ACC112 (cell line): ENCODE measurements at regions not wholly inside any gene's neighbourhood (a gene's known extent, or its start where the extent isn't known, plus 50 kb on each side); places are given as distances from the start of the nearest gene placed in this dataset.
A peak's percentile ranks its signal among the peaks of the same experiment; 100 is the strongest.

Experiments used
- H2AFZ ChIP-seq: fragments of 200-600 bp; sonication (generic); one replicate; pipeline ENCODE4 v1.6.0; 2017; ENCODE audit warnings: antibody characterized with exemption, low read length; ENCODE audit not compliant: unreplicated experiment
- H3K27ac ChIP-seq: fragments of 200-600 bp; sonication (generic); 2 replicates; pipeline ENCODE4 v1.5.1; 2014; ENCODE audit warnings: low read depth, mild to moderate bottlenecking, antibody characterized with exemption, low read length, moderate library complexity
- H3K27me3 ChIP-seq: fragments of 200-600 bp; sonication (generic); 2 replicates; pipeline ENCODE4 v1.6.1; 2014; ENCODE audit warnings: mild to moderate bottlenecking, antibody characterized with exemption, low read length, moderate library complexity, mixed read lengths; ENCODE audit not compliant: insufficient read depth
- H3K36me3 ChIP-seq: fragments of 200-600 bp; sonication (generic); 2 replicates; pipeline ENCODE4 v1.6.1; 2016; ENCODE audit warnings: mild to moderate bottlenecking, antibody characterized with exemption, low read length, moderate library complexity, mixed read lengths; ENCODE audit not compliant: insufficient read depth
- H3K4me1 ChIP-seq: fragments of 200-600 bp; sonication (generic); one replicate; pipeline ENCODE4 v1.6.1; 2016; ENCODE audit warnings: low read length, mixed read lengths; ENCODE audit not compliant: insufficient read depth, unreplicated experiment, control insufficient read depth
- H3K4me3 ChIP-seq: fragments of 200-600 bp; sonication (generic); 2 replicates; pipeline ENCODE4 v1.5.1; 2014; ENCODE audit warnings: mild to moderate bottlenecking, low read depth, low read length
- H3K79me2 ChIP-seq: fragments of 200-600 bp; sonication (generic); one replicate; pipeline ENCODE4 v1.6.0; 2016; ENCODE audit warnings: low read length; ENCODE audit not compliant: control insufficient read depth, unreplicated experiment, insufficient read depth

- Histone ChIP-seq H3K79me2 (no peaks in the 10 kb centered on the region), H3K36me3 (no peaks in the 10 kb centered on the region), H3K4me1 (no peaks in the 10 kb centered on the region), H3K4me3 (no peak overlapping the region), H3K27ac (no peak overlapping the region), H2AFZ (peak overlapping the region; percentile 81), H3K27me3 (no peaks in the 10 kb centered on the region)
Measured at GRCh38 chr1:192010406-192010805, 147.9 kb upstream of the RGS18 start.

- no peak overlapping the region for H2AFZ ChIP-seq
- H3K27me3 ChIP-seq, result no peaks in the 10 kb centered on the region
Measured at GRCh38 chr1:192011525-192011924, 146.7 kb upstream of the RGS18 start.

GRCh38 chr1:192022827-192023226 is 135.4 kb upstream of the RGS18 start:
- Histone ChIP-seq H3K4me1 (no peaks in the 10 kb centered on the region), H3K27me3 (no peaks in the 10 kb centered on the region), H3K4me3 (no peak overlapping the region), H3K79me2 (no peaks in the 10 kb centered on the region), H2AFZ (no peak overlapping the region), H3K27ac (no peak overlapping the region), H3K36me3 (no peaks in the 10 kb centered on the region)

More at GRCh38 chr1:192011525-192011924, 146.7 kb upstream of the RGS18 start:
- Histone ChIP-seq H3K4me3 (no peak overlapping the region), H3K4me1 (no peaks in the 10 kb centered on the region), H3K36me3 (no peaks in the 10 kb centered on the region), H3K79me2 (no peaks in the 10 kb centered on the region), H3K27ac (no peak overlapping the region)

- Histone ChIP-seq H3K36me3 (no peaks in the 10 kb centered on the region), H2AFZ (no peak overlapping the region), H3K4me1 (no peaks in the 10 kb centered on the region), H3K4me3 (no peak overlapping the region), H3K27me3 (no peaks in the 10 kb centered on the region), H3K27ac (no peak overlapping the region), H3K79me2 (no peaks in the 10 kb centered on the region)
Measured at GRCh38 chr1:192024881-192025280, 133.4 kb upstream of the RGS18 start.

GRCh38 chr1:192038567-192038966 is 119.7 kb upstream of the RGS18 start:
- Histone ChIP-seq H3K27me3 (no peaks in the 10 kb centered on the region), H3K79me2 (no peaks in the 10 kb centered on the region), H2AFZ (no peak overlapping the region), H3K4me1 (no peaks in the 10 kb centered on the region), H3K36me3 (no peaks in the 10 kb centered on the region), H3K27ac (no peak overlapping the region), H3K4me3 (no peak overlapping the region)

- Histone ChIP-seq H3K79me2 (no peaks in the 10 kb centered on the region), H2AFZ (no peak overlapping the region), H3K27me3 (no peaks in the 10 kb centered on the region), H3K36me3 (no peaks in the 10 kb centered on the region), H3K27ac (no peak overlapping the region), H3K4me1 (no peaks in the 10 kb centered on the region), H3K4me3 (no peak overlapping the region)
Measured at GRCh38 chr1:192045131-192045530, 113.1 kb upstream of the RGS18 start.

- H3K36me3 ChIP-seq, result no peaks in the 10 kb centered on the region
- no peak overlapping the region for H3K4me3 ChIP-seq
- no peaks in the 10 kb centered on the region for H3K27me3 ChIP-seq
Measured at GRCh38 chr1:192053531-192053971, 104.7 kb upstream of the RGS18 start.

GRCh38 chr1:192057766-192058165 is 100.5 kb upstream of the RGS18 start:
- Histone ChIP-seq H3K4me3 (no peak overlapping the region), H3K79me2 (no peaks in the 10 kb centered on the region), H3K36me3 (no peaks in the 10 kb centered on the region), H2AFZ (no peak overlapping the region), H3K27me3 (no peaks in the 10 kb centered on the region), H3K4me1 (no peaks in the 10 kb centered on the region), H3K27ac (no peak overlapping the region)

More at GRCh38 chr1:192053531-192053971, 104.7 kb upstream of the RGS18 start:
- no peaks in the 10 kb centered on the region for H3K4me1 ChIP-seq
- H3K79me2 ChIP-seq, result no peaks in the 10 kb centered on the region
- H2AFZ ChIP-seq, result no peak overlapping the region
- H3K27ac ChIP-seq, result no peak overlapping the region

- H3K4me1 ChIP-seq, result no peaks in the 10 kb centered on the region
- no peak overlapping the region for H3K4me3 ChIP-seq
- no peak overlapping the region for H3K27ac ChIP-seq
- H3K27me3 ChIP-seq, result no peaks in the 10 kb centered on the region
- H2AFZ ChIP-seq, result no peak overlapping the region
- H3K36me3 ChIP-seq, result no peaks in the 10 kb centered on the region
- H3K79me2 ChIP-seq, result no peaks in the 10 kb centered on the region
Measured at GRCh38 chr1:192059407-192059806, 98.9 kb upstream of the RGS18 start.

GRCh38 chr1:192061556-192061955 is 96.7 kb upstream of the RGS18 start:
- no peak overlapping the region for H2AFZ ChIP-seq
- no peaks in the 10 kb centered on the region for H3K4me1 ChIP-seq
- no peaks in the 10 kb centered on the region for H3K27me3 ChIP-seq
- no peaks in the 10 kb centered on the region for H3K36me3 ChIP-seq
- no peak overlapping the region for H3K4me3 ChIP-seq
- no peak overlapping the region for H3K27ac ChIP-seq
- H3K79me2 ChIP-seq, result no peaks in the 10 kb centered on the region

GRCh38 chr1:192065087-192065486 is 93.2 kb upstream of the RGS18 start:
- Histone ChIP-seq H3K79me2 (no peaks in the 10 kb centered on the region), H3K27me3 (no peaks in the 10 kb centered on the region), H3K36me3 (no peaks in the 10 kb centered on the region), H3K4me1 (no peaks in the 10 kb centered on the region), H3K4me3 (no peak overlapping the region), H2AFZ (no peak overlapping the region), H3K27ac (no peak overlapping the region)
